Dermis blood vessel endothelial cell (primary cell): ENCODE measurements at regions not wholly inside any gene's neighbourhood (a gene's known extent, or its start where the extent isn't known, plus 50 kb on each side); places are given as distances from the start of the nearest gene placed in this dataset.

Experiments used
- DNase-seq: peaks from one replicate; pipeline ENCODE4 v3.0.0; 2010

DNA sequence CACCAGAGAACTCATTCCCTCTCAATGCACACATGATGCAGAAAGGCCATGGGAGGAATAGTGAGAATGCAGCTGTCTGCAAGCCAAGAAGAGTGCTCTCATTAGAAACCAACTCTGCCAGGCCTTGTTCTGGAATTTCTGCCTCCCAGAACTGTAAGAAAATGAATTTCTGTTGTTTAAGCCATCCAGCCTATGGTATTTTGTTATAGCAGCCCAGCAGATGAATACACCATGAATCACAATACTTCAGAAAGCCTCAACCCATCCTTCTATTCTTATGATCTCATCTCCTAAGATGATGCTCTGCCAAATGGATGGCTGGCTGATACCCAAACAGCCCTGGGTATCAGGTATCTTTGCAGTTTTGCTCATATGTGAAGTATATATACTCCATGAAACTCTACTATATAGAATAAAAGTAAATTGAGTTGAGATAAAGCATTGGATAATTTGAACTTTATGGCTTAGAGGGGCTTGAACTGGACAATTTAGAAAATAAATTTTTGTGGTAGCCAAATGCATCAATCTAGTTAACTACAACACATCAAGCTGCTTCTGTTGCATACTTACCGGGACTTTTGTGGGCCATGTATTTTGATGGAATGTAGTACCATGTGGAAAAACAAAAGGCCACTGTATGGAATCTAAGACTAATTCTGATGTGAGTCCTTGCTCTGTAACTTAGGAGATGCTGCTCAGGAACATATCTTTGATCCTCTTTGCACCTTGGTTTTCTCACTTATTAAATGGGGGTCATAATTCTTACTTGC, 245.9 kb downstream of the HS3ST1 start:
- DNase-seq, result no peak

DNA sequence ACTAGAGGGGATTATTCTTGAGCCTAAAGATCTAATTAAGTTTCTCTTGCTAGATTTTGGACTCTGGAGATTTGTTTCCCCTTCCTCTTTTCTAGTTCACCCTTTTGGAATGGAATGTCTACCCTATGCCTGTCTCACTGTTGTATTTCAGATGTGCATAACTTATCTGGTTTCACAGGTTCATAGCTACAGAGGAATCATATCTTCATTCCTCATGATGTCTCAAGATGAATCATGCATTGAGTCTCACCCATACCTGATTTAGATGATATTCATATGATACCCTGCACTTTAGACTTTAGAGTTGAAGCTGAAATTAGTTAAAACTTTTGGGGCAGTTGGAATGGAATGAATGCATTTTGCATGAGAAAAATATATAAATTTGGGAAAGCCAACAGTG, 246.7 kb downstream of the HS3ST1 start:
- DNase-seq, result no peak

DNA sequence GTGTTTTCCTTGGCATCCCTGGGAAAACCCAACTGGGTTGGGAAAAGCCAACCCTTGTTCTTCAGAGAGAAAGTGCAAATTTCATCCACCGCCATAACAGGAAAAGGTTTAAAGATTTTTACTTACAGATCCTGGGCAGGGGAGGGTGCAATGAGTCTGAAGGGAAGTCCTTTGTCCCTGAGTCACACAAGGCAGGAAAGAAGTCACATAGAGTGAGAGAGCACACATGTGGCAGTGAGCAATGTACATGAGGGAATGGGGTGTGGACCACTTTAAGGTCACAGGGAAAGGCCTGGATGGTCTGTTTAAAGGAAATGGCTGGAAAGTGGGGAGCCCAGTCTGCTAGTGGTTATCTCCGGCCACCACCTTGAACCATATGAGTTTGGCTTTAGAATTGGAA, 248.9 kb downstream of the HS3ST1 start:
- DNase-seq, result no peak

GRCh38 chr4:11178433-11178832, 250.3 kb downstream of the HS3ST1 start:
- DNase-seq, result no peak

DNA sequence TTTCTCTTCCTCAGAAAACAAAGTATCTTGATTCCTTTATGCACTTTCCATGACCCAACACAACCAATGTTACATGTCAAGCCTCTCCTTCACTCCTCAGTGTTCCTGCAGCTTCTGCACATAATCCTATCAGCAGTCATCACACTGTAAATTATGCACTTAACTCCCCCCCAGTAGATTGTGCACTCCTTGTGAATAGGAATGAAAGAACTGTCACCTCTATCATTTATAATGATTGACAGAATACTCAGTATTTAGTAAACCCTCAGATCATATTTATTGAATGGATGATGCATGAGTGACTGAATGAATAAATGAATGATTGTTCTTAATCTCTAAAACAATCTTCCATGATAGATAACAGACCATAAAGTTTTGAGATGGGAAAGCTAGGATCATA, 253.3 kb downstream of the HS3ST1 start:
- no peak for DNase-seq

- no peak for DNase-seq
These were observed 262.1 kb downstream of the HS3ST1 start for GRCh38 chr4:11166606-11167005.

DNA sequence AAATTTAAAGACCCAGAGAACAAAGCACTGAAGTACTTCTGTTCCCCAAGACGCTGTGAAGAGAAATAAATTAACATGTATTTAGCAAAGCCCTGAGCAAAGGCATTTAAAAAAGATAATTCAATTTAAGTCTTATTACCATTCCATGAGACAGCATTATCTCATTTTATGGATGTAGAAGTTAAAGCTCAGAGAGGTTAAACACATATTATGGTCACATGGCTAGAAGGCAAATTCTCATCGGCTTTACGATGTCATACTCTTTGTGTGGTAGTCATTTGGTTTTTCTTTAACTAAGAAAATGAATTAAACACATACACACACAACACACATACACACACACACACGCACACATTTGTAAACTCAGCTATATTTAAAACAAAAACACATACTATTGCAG, 262.7 kb downstream of the HS3ST1 start:
- no peak for DNase-seq

- DNase-seq, result no peak
These were observed 263.6 kb downstream of the HS3ST1 start for GRCh38 chr4:11165052-11165451.

DNA sequence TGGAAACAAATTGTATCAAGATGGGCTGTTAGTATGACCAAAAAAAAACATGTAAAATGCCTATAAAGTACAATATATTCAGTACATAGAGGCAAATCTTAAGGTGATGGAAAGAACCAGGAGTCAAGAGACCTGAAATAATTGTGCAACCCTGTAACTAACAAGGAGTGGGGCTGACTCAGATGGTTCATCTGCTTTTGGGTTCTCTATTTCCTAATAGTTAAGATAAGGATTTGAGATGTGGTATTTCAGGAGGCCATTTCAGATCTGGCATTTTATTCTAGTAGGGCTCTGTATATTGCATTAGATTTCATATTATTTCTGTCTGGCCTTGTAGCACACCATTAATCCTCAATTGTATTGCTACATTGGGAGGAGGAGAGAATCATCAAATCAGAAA, 268.4 kb downstream of the HS3ST1 start:
- DNase-seq, result no peak

GRCh38 chr4:11158971-11159370, 269.7 kb downstream of the HS3ST1 start:
- DNase-seq, result no peak

DNA sequence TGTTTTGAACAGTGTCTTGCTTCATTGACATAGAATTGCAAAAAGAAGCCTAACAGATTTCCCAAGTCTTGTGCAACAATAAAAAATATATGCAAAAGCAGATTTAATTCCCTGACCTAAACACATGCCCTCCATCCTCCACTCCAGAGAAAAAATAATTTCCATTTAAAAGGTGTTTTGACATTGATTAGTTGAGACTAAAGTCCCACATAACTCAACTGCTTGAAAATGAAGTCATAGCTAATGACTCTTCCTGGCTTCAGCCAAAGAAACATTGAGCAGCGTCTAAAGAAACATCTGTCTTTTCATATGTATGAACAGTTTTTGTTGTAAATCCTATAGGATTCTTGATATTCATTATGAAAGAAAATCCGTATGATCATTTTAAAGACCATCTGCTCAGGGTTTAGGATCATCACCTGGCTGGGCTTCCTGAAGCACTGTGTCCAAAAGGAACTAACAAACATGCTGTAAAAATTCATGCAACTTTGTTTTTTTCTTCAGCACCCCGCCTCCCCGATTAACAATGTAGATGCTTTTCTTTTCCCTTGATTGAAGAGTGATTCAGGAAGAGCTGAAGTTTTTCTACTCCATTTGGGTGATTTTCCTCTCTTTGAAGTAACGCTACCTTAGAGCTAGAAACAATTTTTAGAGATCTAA, 273.4 kb downstream of the HS3ST1 start:
- DNase-seq, result no peak

- DNase-seq, result no peak
These were observed 275.4 kb downstream of the HS3ST1 start for GRCh38 chr4:11153171-11153750.

DNA sequence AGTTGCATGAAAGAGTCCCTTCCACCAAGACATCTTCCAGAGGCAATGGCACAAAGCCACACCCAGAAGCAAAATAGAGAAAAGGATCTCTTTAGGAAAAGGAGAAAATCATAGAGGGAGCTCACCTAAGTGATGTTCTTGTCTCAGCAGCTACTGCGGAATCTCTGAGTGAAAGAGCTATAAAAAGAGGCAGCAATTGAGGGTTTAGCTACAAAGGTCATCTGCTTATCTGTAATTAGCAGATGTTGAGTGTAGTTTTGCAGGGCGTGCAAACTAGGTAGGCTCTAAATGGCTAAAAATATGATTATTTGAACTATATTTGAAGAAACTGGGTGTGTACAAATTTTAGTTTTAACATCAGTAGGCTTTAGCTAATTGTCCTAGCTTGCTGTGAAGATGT, 276.0 kb downstream of the HS3ST1 start:
- no peak for DNase-seq

DNA sequence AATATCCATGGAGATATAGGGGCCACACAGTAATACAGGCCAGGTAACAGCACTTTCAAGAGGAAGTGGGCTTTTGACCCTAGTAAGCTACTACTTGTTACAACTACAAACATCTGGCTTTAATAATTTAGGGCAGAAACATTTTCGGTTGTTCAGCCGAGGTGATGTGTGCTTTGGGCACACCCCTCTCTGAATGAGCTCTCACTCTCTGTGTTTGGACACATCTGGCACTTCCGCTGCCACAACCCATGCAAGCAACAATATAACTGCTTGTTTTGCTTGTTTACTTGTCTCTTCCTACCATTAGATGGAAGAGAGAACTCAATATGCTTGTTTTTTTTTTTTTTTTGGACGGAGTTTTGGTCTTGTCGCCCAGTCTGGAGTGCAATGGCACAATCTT, 277.2 kb downstream of the HS3ST1 start:
- DNase-seq, result no peak

GRCh38 chr4:11149612-11150259, 279.0 kb downstream of the HS3ST1 start:
- DNase-seq, result no peak

DNA sequence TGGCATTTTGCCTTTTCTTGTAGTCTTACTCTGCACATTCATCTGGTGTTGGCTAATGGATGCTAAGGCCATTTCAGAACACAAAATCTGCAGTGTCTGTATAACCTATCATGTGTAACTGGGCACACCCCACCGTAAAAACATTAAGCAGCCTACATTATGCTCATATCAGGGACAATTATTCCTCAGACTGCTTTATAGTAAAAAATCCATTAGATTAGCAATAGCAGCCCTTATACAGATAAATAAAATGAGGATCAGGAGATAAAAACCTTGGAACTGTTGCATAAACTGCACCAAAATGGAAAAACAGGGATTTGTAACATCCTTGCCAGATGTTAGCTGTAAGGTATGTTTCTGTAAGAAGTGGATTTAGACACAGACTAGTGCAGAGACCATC, 288.8 kb downstream of the HS3ST1 start:
- no peak for DNase-seq

DNA sequence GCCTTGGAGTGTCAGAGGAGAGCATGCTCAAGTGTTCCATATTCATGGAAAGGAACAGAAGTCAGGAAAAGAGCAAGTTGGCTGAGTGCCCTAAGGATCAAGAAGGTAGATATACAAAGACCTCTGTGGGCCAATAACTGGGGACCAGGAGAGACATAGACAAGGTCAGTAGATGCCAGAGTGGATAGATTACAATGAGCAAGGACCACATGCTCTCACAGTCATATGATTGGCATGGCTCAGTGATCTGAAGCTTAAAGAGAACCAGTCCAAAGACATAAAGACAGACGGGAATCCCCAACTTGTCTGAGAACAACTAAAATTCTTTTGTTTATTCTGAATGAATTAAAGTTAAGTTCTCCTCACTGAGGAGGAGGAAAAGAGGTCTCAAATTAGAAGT, 289.7 kb downstream of the HS3ST1 start:
- DNase-seq, result no peak

- DNase-seq, result no peak
These were observed 294.0 kb downstream of the HS3ST1 start for GRCh38 chr4:11134705-11135104.

GRCh38 chr4:11133868-11134267, 294.8 kb downstream of the HS3ST1 start:
- no peak for DNase-seq

GRCh38 chr4:11132478-11132877, 296.2 kb downstream of the HS3ST1 start:
- DNase-seq, result no peak

DNA sequence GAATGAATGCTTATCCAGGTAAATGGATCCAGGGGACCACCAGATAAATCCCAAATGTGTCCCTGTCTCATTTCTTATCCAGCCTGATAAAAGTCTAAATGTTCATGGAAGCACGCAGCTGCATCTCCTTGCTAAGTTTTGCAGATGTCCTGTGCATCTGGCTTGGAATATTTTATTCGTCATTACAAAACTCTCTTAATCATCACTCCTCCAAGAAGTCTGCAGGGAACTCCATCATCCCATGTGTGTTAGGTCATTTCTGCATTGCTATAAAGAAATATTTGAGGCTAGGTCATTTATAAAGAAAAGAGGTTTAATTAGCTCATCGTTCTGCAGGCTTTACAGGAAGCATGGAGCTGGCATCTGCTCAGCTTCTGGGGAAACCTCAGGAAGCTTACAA, 297.2 kb downstream of the HS3ST1 start:
- DNase-seq, result no peak

- DNase-seq, result no peak
These were observed 298.3 kb downstream of the HS3ST1 start for GRCh38 chr4:11130195-11130970.

DNA sequence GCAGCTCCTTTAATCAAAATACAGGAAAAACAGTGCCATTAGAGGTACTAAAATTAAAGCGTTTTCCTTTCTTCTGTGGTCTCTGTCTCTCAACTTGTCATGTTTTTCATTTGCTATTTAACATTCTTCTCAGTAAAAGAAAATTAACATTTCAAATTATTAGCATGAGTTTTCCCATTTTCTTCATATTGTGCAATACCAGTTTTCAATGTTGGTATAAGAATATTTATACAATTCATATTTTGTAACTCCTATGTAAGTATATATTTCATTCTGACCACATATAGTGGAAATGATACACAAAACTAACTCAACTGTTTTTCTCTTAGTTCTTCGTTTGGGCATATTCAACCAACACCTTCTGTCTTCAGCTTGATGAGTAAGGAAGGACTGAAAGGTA, 308.3 kb downstream of the HS3ST1 start:
- DNase-seq, result no peak
